ENCODE measurements at regions not wholly inside any gene's neighbourhood (a gene's known extent, or its start where the extent isn't known, plus 50 kb on each side); places are given as distances from the start of the nearest gene placed in this dataset.
A peak's percentile ranks its signal among the peaks of the same experiment; 100 is the strongest.

- 81 to 93% methylated on average over 5 to 8 of the region's 8 CpGs for WGBS, 2 donors
- no peaks in the 10 kb centered on the region for H3K9me3 ChIP-seq
- no peak for ATAC-seq
- peaks cover 12% of the 10 kb centered on the region for H3K4me1 ChIP-seq
- H3K36me3 ChIP-seq (replicated peaks in 1 of 2; ENCODE audit: insufficient read depth in 1 of 2, low read depth in 2 of 2): no peaks in the 10 kb centered on the region
- H3K27ac ChIP-seq: no peak overlapping the region
- H3K27me3 ChIP-seq: no peaks in the 10 kb centered on the region
- intact Hi-C loops (cut with DNase I): no loop called here
- TF ChIP-seq POLR2A (IDR thresholded peaks at IDR 0.05) (no peak), CTCF (IDR thresholded peaks at IDR 0.05) (no peak)
- H3K4me3 ChIP-seq: no peak overlapping the region
- no peak for DNase-seq
Observed at GRCh38 chr9:129454467-129455067, 166.3 kb downstream of the C9orf50 start.

GRCh38 chr9:129453734-129454133 lies 167.2 kb downstream of the C9orf50 start:
- no peaks in the 10 kb centered on the region for H3K36me3 ChIP-seq (replicated peaks in 1 of 2; ENCODE audit: insufficient read depth in 1 of 2, low read depth in 2 of 2)
- DNase-seq: no peak
- no peak for TF ChIP-seq CTCF (IDR thresholded peaks at IDR 0.05)
- no peak for TF ChIP-seq POLR2A (IDR thresholded peaks at IDR 0.05)
- intact Hi-C loops (cut with DNase I): no loop called here
- no peak overlapping the region for H3K4me3 ChIP-seq
- H3K27ac ChIP-seq: no peak overlapping the region
- H3K27me3 ChIP-seq: no peaks in the 10 kb centered on the region
- ATAC-seq: no peak
- no peaks in the 10 kb centered on the region for H3K9me3 ChIP-seq
- peaks cover 3% of the 10 kb centered on the region for H3K4me1 ChIP-seq

GRCh38 chr9:129451669-129452068 lies 169.2 kb downstream of the C9orf50 start:
- no peak for TF ChIP-seq CTCF (IDR thresholded peaks at IDR 0.05)
- TF ChIP-seq POLR2A (IDR thresholded peaks at IDR 0.05): no peak
- DNase-seq (no peak), ATAC-seq (no peak)
- H3K27ac ChIP-seq: peak overlapping the region in 2 of 4 donors; percentile 0 to 13
- intact Hi-C loops (cut with DNase I): no loop called here
- H3K27me3 ChIP-seq: no peaks in the 10 kb centered on the region
- 80 to 88% methylated on average over 9 to 10 of the region's 10 CpGs for WGBS, 2 donors
- no peaks in the 10 kb centered on the region for H3K9me3 ChIP-seq
- H3K4me3 ChIP-seq: no peak overlapping the region
- no peaks in the 10 kb centered on the region for H3K36me3 ChIP-seq (replicated peaks in 1 of 2; ENCODE audit: insufficient read depth in 1 of 2, low read depth in 2 of 2)
- H3K4me1 ChIP-seq: no peaks in the 10 kb centered on the region

- peak overlapping the region in 2 of 4 donors; percentile 0 to 13 for H3K27ac ChIP-seq
- no peaks in the 10 kb centered on the region for H3K9me3 ChIP-seq
- no peak overlapping the region for H3K4me3 ChIP-seq
- WGBS, 2 donors: 64 to 74% methylated on average over 13 to 19 of the region's 19 CpGs
- no peaks in the 10 kb centered on the region for H3K36me3 ChIP-seq (replicated peaks in 1 of 2; ENCODE audit: insufficient read depth in 1 of 2, low read depth in 2 of 2)
- TF ChIP-seq CTCF (IDR thresholded peaks at IDR 0.05) (no peak), POLR2A (IDR thresholded peaks at IDR 0.05) (no peak)
- H3K4me1 ChIP-seq: no peaks in the 10 kb centered on the region
- DNase-seq (no peak), ATAC-seq (no peak)
- H3K27me3 ChIP-seq: no peaks in the 10 kb centered on the region
- intact Hi-C loops (cut with DNase I): no loop called here
Observed at GRCh38 chr9:129451089-129451656, 169.7 kb downstream of the C9orf50 start.

- no peak for TF ChIP-seq POLR2A (IDR thresholded peaks at IDR 0.05)
- TF ChIP-seq CTCF (IDR thresholded peaks at IDR 0.05): no peak
- Histone ChIP-seq H3K27ac (no peak overlapping the region), H3K4me3 (no peak overlapping the region), H3K27me3 (no peaks in the 10 kb centered on the region), H3K36me3 (replicated peaks in 1 of 2; ENCODE audit: insufficient read depth in 1 of 2, low read depth in 2 of 2) (no peaks in the 10 kb centered on the region), H3K4me1 (no peaks in the 10 kb centered on the region), H3K9me3 (no peaks in the 10 kb centered on the region)
- ATAC-seq (no peak), DNase-seq (no peak)
- intact Hi-C loops (cut with DNase I): no loop called here
- 83 to 85% methylated on average over 10 to 16 of the region's 16 CpGs for WGBS, 2 donors
Observed at GRCh38 chr9:129449066-129449465, 171.8 kb downstream of the C9orf50 start.

Data from body of pancreas (tissue), 4 donors.